Heart left ventricle (tissue), 16 donors: ENCODE measurements at regions not wholly inside any gene's neighbourhood (a gene's known extent, or its start where the extent isn't known, plus 50 kb on each side); places are given as distances from the start of the nearest gene placed in this dataset.

Source experiments
- ATAC-seq, 4 donors: fragments of 200-7000 bp; cut with Tn5 transposase; one replicate each; pipeline ENCODE4 v1.9.1; 2020 to 2022; ENCODE audit warnings: moderate library complexity in 4 of 4, mild to moderate bottlenecking in 3 of 4, moderate number of reproducible peaks in 1 of 4
- DNase-seq, 5 donors: peaks; one replicate each; pipeline ENCODE4 v3.0.0-alpha.2; 2020
- H3K27ac ChIP-seq, 12 donors: fragments of 200-600 bp; sonication (generic) in 4 of 12; one replicate each; pipeline versions ENCODE4 v1.5.0 to v1.8.0; 2016 to 2022; ENCODE audit warnings: mild to moderate bottlenecking in 2 of 12
- H3K27me3 ChIP-seq, 9 donors: fragments of 200-600 bp; sonication (generic) in 2 of 9; one replicate each; pipeline versions ENCODE4 v1.5.1 to v1.8.0; 2016 to 2022; ENCODE audit warnings: mild to moderate bottlenecking in 3 of 9
- H3K36me3 ChIP-seq, 9 donors: fragments of 200-600 bp; sonication (generic) in 2 of 9; one replicate each; pipeline versions ENCODE4 v1.5.0 to v1.8.0; 2018 to 2022; ENCODE audit warnings: mild to moderate bottlenecking in 2 of 9
- H3K4me1 ChIP-seq, 12 donors: fragments of 200-600 bp; sonication (generic) in 4 of 12; one replicate each; pipeline versions ENCODE4 v1.5.0 to v1.8.0; 2016 to 2022; ENCODE audit warnings: mild to moderate bottlenecking in 3 of 12
- H3K4me3 ChIP-seq, 12 donors: fragments of 200-600 bp; sonication (generic) in 4 of 12; one replicate each; pipeline versions ENCODE4 v1.5.0 to v1.8.0; 2017 to 2022; ENCODE audit warnings: mild to moderate bottlenecking in 9 of 12, moderate library complexity in 4 of 12
- H3K9me3 ChIP-seq, 12 donors: fragments of 200-600 bp; sonication (generic) in 4 of 12; one replicate each; pipeline versions ENCODE4 v1.5.0 to v1.8.0; 2016 to 2022; ENCODE audit warnings: mild to moderate bottlenecking in 1 of 12
- CTCF ChIP-seq, 12 donors: fragments of 200-600 bp; sonication (generic) in 4 of 12; IDR thresholded peaks; one replicate each; pipeline versions ENCODE4 v1.5.0 to v1.8.0; 2018 to 2022; ENCODE audit warnings: antibody characterized with exemption in 12 of 12, mild to moderate bottlenecking in 5 of 12
- POLR2A ChIP-seq, 2 donors: fragments of 450-650 bp; IDR thresholded peaks; one replicate each; pipeline ENCODE4 v1.6.1; 2017; ENCODE audit warnings: antibody characterized with exemption in 2 of 2, mild to moderate bottlenecking in 2 of 2, moderate library complexity in 2 of 2
- WGBS, 4 donors: extraction: QIAGEN DNeasy Blood & Tissue Kit in 2 of 4; methylation state at CpG; one replicate each; pipeline versions ENCODE4 v1.1.5 to v1.1.7; 2013 to 2018; 5-methylcytosine and 5-hydroxymethylcytosine counted together
- intact Hi-C, 10 donors: fragments of 100-400 bp; cut with DNase I; formaldehyde crosslinking; loops; one replicate each; pipeline versions ENCODE4 v1.11.1 to v1.14.2; 2022
- donor health status: ischemic (EF 13 %, LVEDD 7.1; RV severe dilation, severe dysfunction).
- donor health status: healthy with polysubstance abuse.
- donor health status: DM: no; HTN: yes; CAD: no.
- donor health status: DM: no; HTN: no; CAD: no.
- donor health status: ischemic (EF 25% LVEDD 6.9; RV normal size, moderate dysfunction).
- donor health status: ischemic (EF 25% LVEDD 5.7; RV mildly dilated, moderate dysfunction).
- donor health status: healthy.
- donor health status: DM: yes; HTN: yes; CAD: no.
- donor health status: ischemic (EF 35%, LVEDD 5.7; RV mildly dilated, moderate dysfunction).
- donor health status: nonischemic (EF 11% LVEDD 7.7; RV severe dilation, severe dysfunction).
- donor health status: DM: yes; HTN: yes; CAD: no.
- donor health status: PGD.
- donor health status: ischemic (EF 29% LVEDD 5.4; RV normal size, mild dysfunction).
- donor health status: nonischemic (EF 23%, LVEDD 6.1; RV moderate dilation, normal function).

GRCh38 chr9:86885232-86885631 is 62.1 kb downstream of the GAS1 start:
- intact Hi-C loops: no loop called here
- H3K36me3 ChIP-seq: no peaks in the 10 kb centered on the region
- 59 to 68% (median 62%) methylated on average over 5 of the region's 5 CpGs for WGBS, 4 donors

GRCh38 chr9:86876621-86877196 is 70.6 kb downstream of the GAS1 start:
- H3K27ac ChIP-seq: no peak overlapping the region
- H3K27me3 ChIP-seq: peaks cover 0 to 4% (median 0%) of the 10 kb centered on the region in 9 donors
- intact Hi-C loops: no loop called here
- 83 to 91% (median 90%) methylated on average over 13 of the region's 13 CpGs for WGBS, 4 donors
- H3K36me3 ChIP-seq: no peaks in the 10 kb centered on the region
- TF ChIP-seq POLR2A (IDR thresholded peaks at IDR 0.05) (no peak), CTCF (IDR thresholded peaks at IDR 0.05) (no peak)
- ATAC-seq (no peak), DNase-seq (no peak)
- no peak overlapping the region for H3K4me3 ChIP-seq
- H3K9me3 ChIP-seq: peaks cover 0 to 4% (median 0%) of the 10 kb centered on the region in 12 donors
- H3K4me1 ChIP-seq: no peaks in the 10 kb centered on the region

More at GRCh38 chr9:86885232-86885631, 62.1 kb downstream of the GAS1 start:
- Histone ChIP-seq H3K27ac (no peak overlapping the region), H3K9me3 (no peaks in the 10 kb centered on the region), H3K27me3 (peaks cover 0 to 8% (median 0%) of the 10 kb centered on the region in 9 donors), H3K4me3 (no peak overlapping the region), H3K4me1 (no peaks in the 10 kb centered on the region)
- ATAC-seq (no peak), DNase-seq (no peak)
- TF ChIP-seq POLR2A (IDR thresholded peaks at IDR 0.05) (no peak), CTCF (IDR thresholded peaks at IDR 0.05) (no peak)

- TF ChIP-seq POLR2A (IDR thresholded peaks at IDR 0.05) (no peak), CTCF (IDR thresholded peaks at IDR 0.05) (no peak)
- Histone ChIP-seq H3K4me3 (no peak overlapping the region), H3K9me3 (peaks cover 0 to 4% (median 0%) of the 10 kb centered on the region in 12 donors), H3K27me3 (no peaks in the 10 kb centered on the region), H3K36me3 (no peaks in the 10 kb centered on the region), H3K27ac (no peak overlapping the region), H3K4me1 (no peaks in the 10 kb centered on the region)
- intact Hi-C loops: no loop called here
- ATAC-seq (no peak), DNase-seq (no peak)
- 76 to 85% (median 78%) methylated on average over 2 of the region's 2 CpGs for WGBS, 4 donors
Measured at GRCh38 chr9:86868616-86869015, 78.7 kb downstream of the GAS1 start.

GRCh38 chr9:86867804-86868313 is 79.4 kb downstream of the GAS1 start:
- H3K27ac ChIP-seq: no peak overlapping the region
- no peak for TF ChIP-seq CTCF (IDR thresholded peaks at IDR 0.05)
- TF ChIP-seq POLR2A (IDR thresholded peaks at IDR 0.05): no peak
- no peak overlapping the region for H3K4me3 ChIP-seq
- no peaks in the 10 kb centered on the region for H3K4me1 ChIP-seq
- no peaks in the 10 kb centered on the region for H3K27me3 ChIP-seq
- intact Hi-C loops: no loop called here
- H3K9me3 ChIP-seq: peaks cover 0 to under 1% (median 0%) of the 10 kb centered on the region in 12 donors
- ATAC-seq (no peak), DNase-seq (no peak)
- WGBS, 4 donors: 48 to 70% (median 51%) methylated on average over 5 of the region's 5 CpGs
- H3K36me3 ChIP-seq: no peaks in the 10 kb centered on the region
